HL-60 (cell line): ENCODE measurements at regions not wholly inside any gene's neighbourhood (a gene's known extent, or its start where the extent isn't known, plus 50 kb on each side); places are given as distances from the start of the nearest gene placed in this dataset.

Experiments used
- CTCF ChIP-seq: IDR thresholded peaks from one replicate; pipeline ENCODE4 v1.5.1; 2011; ENCODE audit warnings: low read length, control low read depth, inconsistent platforms; ENCODE audit not compliant: insufficient read depth
- GABPA ChIP-seq: IDR thresholded peaks from 2 replicates; pipeline ENCODE4 v1.6.1; 2012; ENCODE audit warnings: low read depth
- REST ChIP-seq: IDR thresholded peaks from 2 replicates; pipeline ENCODE4 v1.6.1; 2012; ENCODE audit warnings: low read depth; ENCODE audit not compliant: insufficient replicate concordance
- SPI1 ChIP-seq: IDR thresholded peaks from 2 replicates; pipeline ENCODE4 v1.6.1; 2012; ENCODE audit warnings: low read depth, mild to moderate bottlenecking, borderline replicate concordance

GRCh38 chr13:73366241-73366640 lies 307.4 kb downstream of the KLF5 start:
- TF ChIP-seq CTCF, result no peak
- no peak for TF ChIP-seq REST
- TF ChIP-seq SPI1, result no peak
- TF ChIP-seq GABPA, result no peak
